ENCODE measurements at regions not wholly inside any gene's neighbourhood (a gene's known extent, or its start where the extent isn't known, plus 50 kb on each side); places are given as distances from the start of the nearest gene placed in this dataset.

GRCh38 chr3:21234933-21235332 lies 516.1 kb downstream of the ZNF385D start (continued):
- TF ChIP-seq MXD4 (CRISPR knock-in tag; IDR thresholded peaks at IDR 0.05; ENCODE audit: borderline replicate concordance) (no peak), CREM (CRISPR knock-in tag; IDR thresholded peaks at IDR 0.05) (no peak)

GRCh38 chr3:21229426-21230135 lies 521.4 kb downstream of the ZNF385D start:
- no peak for ATAC-seq
- DNase-seq (ENCODE audit: low spot score): no peak
- H3K4me3 Mint-ChIP-seq: no peak overlapping the region
- H3K4me1 Mint-ChIP-seq: peaks cover 10% of the 10 kb centered on the region
- no peaks in the 10 kb centered on the region for H3K9me3 Mint-ChIP-seq
- TF ChIP-seq TCF7 (CRISPR knock-in tag; IDR thresholded peaks at IDR 0.05; ENCODE audit: low read depth): no peak
- TF ChIP-seq ZBTB43 (CRISPR knock-in tag; IDR thresholded peaks at IDR 0.05): no peak
- TF ChIP-seq ATF3 (CRISPR knock-in tag; conservative IDR thresholded peaks at IDR 0.05): no peak
- TF ChIP-seq ZSCAN18 (CRISPR knock-in tag; IDR thresholded peaks at IDR 0.05): no peak
- TF ChIP-seq AR (CRISPR knock-in tag; IDR thresholded peaks at IDR 0.05): no peak
- TF ChIP-seq ETV6 (CRISPR knock-in tag; IDR thresholded peaks at IDR 0.05): no peak
- no peak for TF ChIP-seq JUN (CRISPR knock-in tag; IDR thresholded peaks at IDR 0.05)
- TF ChIP-seq PRDM15 (CRISPR knock-in tag; IDR thresholded peaks at IDR 0.05): no peak
- no peak for TF ChIP-seq RORB (CRISPR knock-in tag; IDR thresholded peaks at IDR 0.05)
- no peak for TF ChIP-seq EMX1 (CRISPR knock-in tag; IDR thresholded peaks at IDR 0.05)
- no peak for TF ChIP-seq HMGXB4 (CRISPR knock-in tag; IDR thresholded peaks at IDR 0.05)
- no peak for TF ChIP-seq ZNF138 (CRISPR knock-in tag; conservative IDR thresholded peaks at IDR 0.05)
- H3K36me3 Mint-ChIP-seq: no peaks in the 10 kb centered on the region
- ChIA-PET CTCF (interaction anchor here (0.6 kb wide), 1 partner anchor 9 kb away, joined by 5 read pairs; no protein-coding TSS in a partner anchor), POLR2A (no interaction called here)
- H3K27ac Mint-ChIP-seq: no peak overlapping the region
- peaks cover 11% of the 10 kb centered on the region for H3K27me3 Mint-ChIP-seq (ENCODE audit: low read depth)
